ENCODE measurements at regions not wholly inside any gene's neighbourhood (a gene's known extent, or its start where the extent isn't known, plus 50 kb on each side); places are given as distances from the start of the nearest gene placed in this dataset.

DNA sequence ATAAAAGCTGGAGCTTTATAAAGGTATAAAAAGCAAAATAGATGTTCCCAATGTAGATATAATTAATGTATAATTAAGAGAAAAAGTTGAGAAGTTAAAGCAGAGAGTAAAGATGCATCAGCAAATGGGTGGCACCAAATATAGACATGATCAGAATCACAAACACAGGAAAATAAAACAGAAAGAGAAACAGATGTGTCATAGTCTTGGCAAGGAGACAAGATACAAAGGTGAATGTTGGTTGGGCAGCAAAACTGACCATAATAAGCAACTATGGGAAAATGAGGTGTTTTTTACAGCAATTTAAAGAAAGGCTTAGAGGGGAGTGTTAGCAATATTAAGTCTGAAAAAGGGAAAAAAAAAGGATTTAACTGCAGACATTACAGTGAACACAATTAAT lies 135.4 kb upstream of the CLEC14A start:
- no peak for TF ChIP-seq POLR2AphosphoS5 (IDR thresholded peaks at IDR 0.05; ENCODE audit: low read depth, low read length)
- no peak for TF ChIP-seq CTCF (IDR thresholded peaks at IDR 0.05)

Measured in Panc1 (cell line).